Stomach (tissue), 4 donors: ENCODE measurements at regions not wholly inside any gene's neighbourhood (a gene's known extent, or its start where the extent isn't known, plus 50 kb on each side); places are given as distances from the start of the nearest gene placed in this dataset.

Experiments
- POLR2A ChIP-seq, 4 donors: fragments of 450-650 bp; IDR thresholded peaks; one replicate each; pipeline ENCODE4 v1.6.1; 2016; ENCODE audit warnings: antibody characterized with exemption in 4 of 4, control low read depth in 2 of 4, mild to moderate bottlenecking in 1 of 4, moderate library complexity in 1 of 4
- TF ChIP-seq, protein P1 (sequence below), 7 experiments: fragments of 450-650 bp in 4 of 7; fragments of 200-600 bp in 3 of 7; sonication (generic) in 3 of 7; IDR thresholded peaks; one replicate each; pipeline ENCODE4 v1.5.1; 2016 to 2019; ENCODE audit warnings: antibody characterized with exemption in 7 of 7, control low read depth in 2 of 7, mild to moderate bottlenecking in 1 of 7

DNA sequence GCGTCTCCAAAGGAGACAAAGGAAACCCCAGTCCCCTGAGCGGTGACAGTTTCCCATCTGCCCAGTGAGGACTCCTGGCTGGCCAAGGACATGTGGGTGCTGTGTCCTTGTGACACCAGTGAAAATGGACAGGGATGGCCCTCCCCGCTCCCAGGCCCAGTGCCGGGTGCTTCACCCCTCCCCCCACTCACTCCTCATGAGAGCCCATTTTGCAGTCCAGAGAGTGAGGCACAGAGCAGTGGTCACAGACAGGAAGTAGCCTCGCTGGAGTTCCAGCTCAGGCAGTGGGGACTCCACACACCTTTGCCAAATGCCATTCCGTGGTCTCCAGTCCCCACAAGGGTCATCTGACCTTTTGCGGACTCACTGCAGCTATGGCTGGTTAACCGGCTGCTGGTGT, 642.9 kb downstream of the PTPRU start:
- TF ChIP-seq, protein P1, sequence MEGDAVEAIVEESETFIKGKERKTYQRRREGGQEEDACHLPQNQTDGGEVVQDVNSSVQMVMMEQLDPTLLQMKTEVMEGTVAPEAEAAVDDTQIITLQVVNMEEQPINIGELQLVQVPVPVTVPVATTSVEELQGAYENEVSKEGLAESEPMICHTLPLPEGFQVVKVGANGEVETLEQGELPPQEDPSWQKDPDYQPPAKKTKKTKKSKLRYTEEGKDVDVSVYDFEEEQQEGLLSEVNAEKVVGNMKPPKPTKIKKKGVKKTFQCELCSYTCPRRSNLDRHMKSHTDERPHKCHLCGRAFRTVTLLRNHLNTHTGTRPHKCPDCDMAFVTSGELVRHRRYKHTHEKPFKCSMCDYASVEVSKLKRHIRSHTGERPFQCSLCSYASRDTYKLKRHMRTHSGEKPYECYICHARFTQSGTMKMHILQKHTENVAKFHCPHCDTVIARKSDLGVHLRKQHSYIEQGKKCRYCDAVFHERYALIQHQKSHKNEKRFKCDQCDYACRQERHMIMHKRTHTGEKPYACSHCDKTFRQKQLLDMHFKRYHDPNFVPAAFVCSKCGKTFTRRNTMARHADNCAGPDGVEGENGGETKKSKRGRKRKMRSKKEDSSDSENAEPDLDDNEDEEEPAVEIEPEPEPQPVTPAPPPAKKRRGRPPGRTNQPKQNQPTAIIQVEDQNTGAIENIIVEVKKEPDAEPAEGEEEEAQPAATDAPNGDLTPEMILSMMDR (IDR thresholded peaks at IDR 0.05): no peak
- TF ChIP-seq POLR2A (IDR thresholded peaks at IDR 0.05): no peak
